Common myeloid progenitor, CD34-positive (primary cell): ENCODE measurements at regions not wholly inside any gene's neighbourhood (a gene's known extent, or its start where the extent isn't known, plus 50 kb on each side); places are given as distances from the start of the nearest gene placed in this dataset.

Experiments
- CTCF ChIA-PET: fragments of 350-600 bp; sonication (Branson Sonifier 250); formaldehyde crosslinking; loops from one replicate; lab custom pipeline; 2021; ENCODE audit warnings: antibody characterized with exemption; lab: Charles Lee
- POLR2A ChIA-PET: fragments of 350-600 bp; sonication (Branson Sonifier 250); formaldehyde crosslinking; loops from one replicate; lab custom pipeline; 2021; ENCODE audit warnings: antibody characterized with exemption; lab: Charles Lee
- DNase-seq, 3 donors: peaks; one replicate each; pipeline versions ENCODE4 v3.0.0 to v3.0.0-alpha.2; 2013
- H3K27ac ChIP-seq, 2 experiments: 1 replicate in 1 of 2; 2 replicates in 1 of 2; pipeline ENCODE4 v1.7.0; 2013; ENCODE audit warnings: inconsistent platforms in 2 of 2, low read length in 2 of 2, mild to moderate bottlenecking in 2 of 2, low read depth in 1 of 2, moderate library complexity in 1 of 2; ENCODE audit not compliant: severe bottlenecking in 2 of 2, insufficient read depth in 1 of 2, poor library complexity in 1 of 2
- H3K27me3 ChIP-seq, 5 experiments: replicated peaks in 2 of 5; 1 replicate in 3 of 5; 2 replicates in 2 of 5; pipeline versions ENCODE4 v1.6.1 to v1.7.0; 2013; ENCODE audit warnings: low read length in 4 of 5, mild to moderate bottlenecking in 2 of 5, moderate library complexity in 2 of 5, inconsistent platforms in 1 of 5; ENCODE audit not compliant: insufficient read depth in 5 of 5, control insufficient read depth in 4 of 5
- H3K36me3 ChIP-seq, 4 experiments: 1 replicate in 2 of 4; 2 replicates in 2 of 4; pipeline versions ENCODE4 v1.6.1 to v1.7.0; 2013; ENCODE audit warnings: low read length in 3 of 4, control low read depth in 1 of 4, mild to moderate bottlenecking in 1 of 4; ENCODE audit not compliant: control insufficient read depth in 4 of 4, insufficient read depth in 4 of 4
- H3K4me1 ChIP-seq, 4 experiments: 1 replicate in 3 of 4; 2 replicates in 1 of 4; pipeline versions ENCODE4 v1.6.1 to v1.7.1; 2013; ENCODE audit warnings: low read length in 3 of 4, mild to moderate bottlenecking in 3 of 4, control low read depth in 1 of 4, inconsistent platforms in 1 of 4, moderate library complexity in 1 of 4; ENCODE audit not compliant: control insufficient read depth in 4 of 4, insufficient read depth in 4 of 4; ENCODE audit errors: control extremely low read depth in 1 of 4
- H3K4me3 ChIP-seq, 7 experiments: 1 replicate in 4 of 7; 2 replicates in 3 of 7; pipeline versions ENCODE4 v1.5.1 to v1.7.0; 2013; ENCODE audit warnings: mild to moderate bottlenecking in 7 of 7, low read length in 6 of 7, moderate library complexity in 6 of 7, inconsistent platforms in 2 of 7, low read depth in 2 of 7, control low read depth in 1 of 7; ENCODE audit not compliant: insufficient read depth in 4 of 7, control insufficient read depth in 1 of 7; ENCODE audit errors: extremely low read depth in 1 of 7
- H3K9me3 ChIP-seq, 5 experiments: 1 replicate in 4 of 5; 2 replicates in 1 of 5; pipeline versions ENCODE4 v1.6.1 to v1.7.1; 2013; ENCODE audit warnings: low read length in 4 of 5, mild to moderate bottlenecking in 2 of 5, inconsistent platforms in 1 of 5, low read depth in 1 of 5, moderate library complexity in 1 of 5; ENCODE audit not compliant: control insufficient read depth in 4 of 5, insufficient read depth in 2 of 5; ENCODE audit errors: control extremely low read depth in 1 of 5
- WGBS: methylation state at CpG from one replicate; pipeline ENCODE4 v1.1.5; 2013; ENCODE audit not compliant: insufficient coverage; 5-methylcytosine and 5-hydroxymethylcytosine counted together

GRCh38 chr15:78695854-78696253 lies 54.8 kb upstream of the CHRNB4 start:
- H3K27ac ChIP-seq, result no peak overlapping the region
- peak in 1 of 3 donors; percentile 16 for DNase-seq
- ChIA-PET POLR2A (no interaction called here), CTCF (no interaction called here)
- H3K36me3 ChIP-seq, result no peaks in the 10 kb centered on the region
- 70% methylated on average over 3 of the region's 3 CpGs for WGBS
- H3K27me3 ChIP-seq, result peaks cover 0 to 4% (median 0%) of the 10 kb centered on the region in 5 experiments
- no peaks in the 10 kb centered on the region for H3K9me3 ChIP-seq
- no peak overlapping the region for H3K4me3 ChIP-seq
- H3K4me1 ChIP-seq, result no peaks in the 10 kb centered on the region

- Histone ChIP-seq H3K36me3 (no peaks in the 10 kb centered on the region), H3K27me3 (peaks cover 0 to 4% (median 0%) of the 10 kb centered on the region in 5 experiments), H3K9me3 (no peaks in the 10 kb centered on the region), H3K4me3 (no peak overlapping the region), H3K27ac (no peak overlapping the region), H3K4me1 (no peaks in the 10 kb centered on the region)
- ChIA-PET CTCF (interaction anchor here (1.0 to 1.5 kb wide), 2 partner anchors 23 to 55 kb away, joined by 3 read pairs; no protein-coding TSS in a partner anchor), POLR2A (no interaction called here)
- no peak for DNase-seq
These were observed 54.1 kb upstream of the CHRNB4 start for GRCh38 chr15:78695046-78695671.

- no peak overlapping the region for H3K4me3 ChIP-seq
- 100% methylated on average over 3 of the region's 3 CpGs for WGBS
- H3K36me3 ChIP-seq, result no peaks in the 10 kb centered on the region
- ChIA-PET POLR2A (no interaction called here), CTCF (interaction anchor here (1.3 kb wide), 1 partner anchor 18 kb away, joined by 4 read pairs; no protein-coding TSS in a partner anchor)
- DNase-seq, result no peak
- H3K4me1 ChIP-seq, result no peaks in the 10 kb centered on the region
- H3K27me3 ChIP-seq, result no peaks in the 10 kb centered on the region
- no peak overlapping the region for H3K27ac ChIP-seq
- H3K9me3 ChIP-seq, result no peaks in the 10 kb centered on the region
These were observed 50.9 kb upstream of the CHRNB4 start for GRCh38 chr15:78691851-78692421.

GRCh38 chr15:78691167-78691850 lies 50.3 kb upstream of the CHRNB4 start:
- no peak for DNase-seq
- H3K9me3 ChIP-seq, result no peaks in the 10 kb centered on the region
- no peaks in the 10 kb centered on the region for H3K36me3 ChIP-seq
- 96% methylated on average over 3 of the region's 9 CpGs for WGBS
- POLR2A ChIA-PET, result interaction anchor here (1.2 kb wide), 1 partner anchor 24 kb away, joined by 4 read pairs; no protein-coding TSS in a partner anchor
- no peak overlapping the region for H3K4me3 ChIP-seq
- H3K27ac ChIP-seq, result no peak overlapping the region
- CTCF ChIA-PET, result interaction anchor here (1.3 kb wide), 1 partner anchor 19 kb away, joined by 4 read pairs; no protein-coding TSS in a partner anchor
- no peaks in the 10 kb centered on the region for H3K27me3 ChIP-seq
- H3K4me1 ChIP-seq, result no peaks in the 10 kb centered on the region
